WTC11 (cell line): ENCODE measurements at regions not wholly inside any gene's neighbourhood (a gene's known extent, or its start where the extent isn't known, plus 50 kb on each side); places are given as distances from the start of the nearest gene placed in this dataset.

Source experiments
- CTCF ChIP-seq: fragments of 200-600 bp; IDR thresholded peaks from 2 replicates; pipeline ENCODE4 v1.8.0; 2022; ENCODE audit warnings: antibody characterized with exemption
- ESRRA ChIP-seq: sonication (generic); formaldehyde crosslinking; IDR thresholded peaks from 2 replicates; pipeline ENCODE4 v1.8.1; 2022; ENCODE audit warnings: mild to moderate bottlenecking, missing genetic modification reagents, borderline replicate concordance
- NR2C2 ChIP-seq: sonication (generic); formaldehyde crosslinking; IDR thresholded peaks from 2 replicates; pipeline ENCODE4 v1.8.0; 2022; ENCODE audit warnings: mild to moderate bottlenecking, missing genetic modification reagents
- TCF7 ChIP-seq: sonication (generic); formaldehyde crosslinking; IDR thresholded peaks from 2 replicates; pipeline ENCODE4 v1.8.0; 2022; ENCODE audit warnings: mild to moderate bottlenecking, low read depth, missing genetic modification reagents, moderate library complexity
- TEAD4 ChIP-seq: sonication (generic); formaldehyde crosslinking; IDR thresholded peaks from 2 replicates; pipeline ENCODE4 v1.8.0; 2022; ENCODE audit warnings: mild to moderate bottlenecking, missing genetic modification reagents
- TP53 ChIP-seq: sonication (generic); formaldehyde crosslinking; IDR thresholded peaks from 2 replicates; pipeline ENCODE4 v1.8.1; 2023; ENCODE audit warnings: mild to moderate bottlenecking, missing genetic modification reagents
- ZNF423 ChIP-seq: fragments of 250-450 bp; sonication (Bioruptor Pico); IDR thresholded peaks from 2 replicates; pipeline ENCODE4 v2.1.2; 2022; ENCODE audit warnings: mild to moderate bottlenecking, moderate library complexity

- TF ChIP-seq NR2C2 (no peak), ESRRA (CRISPR knock-in tag) (no peak), TCF7 (CRISPR knock-in tag) (no peak), ZNF423 (CRISPR knock-in tag) (no peak), CTCF (no peak), TEAD4 (no peak), TP53 (CRISPR knock-in tag) (no peak)
Observed at GRCh38 chr2:224217233-224217961, 178.3 kb upstream of the SERPINE2 start.
